ENCODE measurements at regions not wholly inside any gene's neighbourhood (a gene's known extent, or its start where the extent isn't known, plus 50 kb on each side); places are given as distances from the start of the nearest gene placed in this dataset.

DNA sequence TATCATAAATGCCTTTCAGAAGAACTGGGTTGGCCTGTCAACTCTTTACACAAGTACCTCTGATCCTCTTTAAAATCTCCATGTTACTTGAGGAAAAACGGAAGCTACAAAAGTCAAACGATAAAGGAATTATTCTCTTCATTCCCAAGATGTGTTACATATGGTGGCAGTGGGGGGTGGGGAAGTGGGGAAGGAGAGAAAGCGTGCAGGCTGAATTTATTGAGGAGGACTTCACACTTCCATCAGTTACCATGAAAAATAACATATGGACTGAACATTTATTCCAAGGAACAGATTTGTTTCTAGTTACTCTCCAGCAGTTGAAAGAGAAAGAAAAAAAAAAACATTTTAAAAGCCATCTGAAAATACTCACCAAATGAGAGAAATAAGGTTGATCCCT lies 474.4 kb upstream of the DCN start:
- no peak for DNase-seq (ENCODE audit: low read depth)
- TF ChIP-seq, protein P1, sequence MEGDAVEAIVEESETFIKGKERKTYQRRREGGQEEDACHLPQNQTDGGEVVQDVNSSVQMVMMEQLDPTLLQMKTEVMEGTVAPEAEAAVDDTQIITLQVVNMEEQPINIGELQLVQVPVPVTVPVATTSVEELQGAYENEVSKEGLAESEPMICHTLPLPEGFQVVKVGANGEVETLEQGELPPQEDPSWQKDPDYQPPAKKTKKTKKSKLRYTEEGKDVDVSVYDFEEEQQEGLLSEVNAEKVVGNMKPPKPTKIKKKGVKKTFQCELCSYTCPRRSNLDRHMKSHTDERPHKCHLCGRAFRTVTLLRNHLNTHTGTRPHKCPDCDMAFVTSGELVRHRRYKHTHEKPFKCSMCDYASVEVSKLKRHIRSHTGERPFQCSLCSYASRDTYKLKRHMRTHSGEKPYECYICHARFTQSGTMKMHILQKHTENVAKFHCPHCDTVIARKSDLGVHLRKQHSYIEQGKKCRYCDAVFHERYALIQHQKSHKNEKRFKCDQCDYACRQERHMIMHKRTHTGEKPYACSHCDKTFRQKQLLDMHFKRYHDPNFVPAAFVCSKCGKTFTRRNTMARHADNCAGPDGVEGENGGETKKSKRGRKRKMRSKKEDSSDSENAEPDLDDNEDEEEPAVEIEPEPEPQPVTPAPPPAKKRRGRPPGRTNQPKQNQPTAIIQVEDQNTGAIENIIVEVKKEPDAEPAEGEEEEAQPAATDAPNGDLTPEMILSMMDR (conservative IDR thresholded peaks at IDR 0.05; ENCODE audit: low read length): no peak
- H3K4me3 ChIP-seq (ENCODE audit: low read length): no peak overlapping the region

DNA sequence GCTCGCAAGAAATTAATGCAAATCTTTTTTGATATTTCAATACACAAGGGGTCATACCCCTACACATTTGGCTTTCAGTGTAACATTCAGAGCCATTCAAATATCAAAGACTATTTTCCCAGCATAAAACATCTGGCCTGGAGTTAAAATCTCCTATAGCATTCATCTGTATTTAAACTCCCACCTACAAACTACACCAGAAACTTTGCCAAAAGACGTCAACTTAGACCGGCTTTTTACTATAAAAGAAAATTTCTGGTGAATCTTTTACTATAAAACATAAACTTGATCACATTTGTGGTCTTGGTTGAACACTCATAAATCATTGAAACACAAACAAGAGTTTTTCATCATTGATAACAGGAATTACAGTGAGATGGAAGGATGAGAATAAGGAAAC lies 473.3 kb upstream of the DCN start:
- TF ChIP-seq, protein P1 (conservative IDR thresholded peaks at IDR 0.05; ENCODE audit: low read length): no peak
- no peak for DNase-seq (ENCODE audit: low read depth)

DNA sequence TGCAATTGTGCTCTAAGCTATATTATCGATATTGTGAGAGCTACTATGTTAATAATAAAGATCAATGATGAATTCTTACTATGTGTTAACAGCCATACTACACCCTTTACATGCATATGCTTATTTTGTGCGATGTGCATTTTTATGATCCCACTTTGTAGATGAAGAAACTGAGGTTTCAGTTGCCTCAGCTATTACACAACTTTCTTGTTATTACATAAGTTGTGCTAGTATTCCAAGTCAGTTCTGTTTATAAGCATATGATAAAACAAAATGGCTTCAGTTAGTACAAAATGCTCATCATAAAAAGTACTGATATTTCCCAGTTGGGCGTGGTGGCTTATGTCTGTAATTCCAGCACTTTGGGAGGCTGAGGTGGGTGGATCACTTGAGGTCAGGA lies 471.5 kb upstream of the DCN start:
- DNase-seq (ENCODE audit: low read depth): no peak
- TF ChIP-seq, protein P1 (conservative IDR thresholded peaks at IDR 0.05; ENCODE audit: low read length): no peak
- no peak overlapping the region for H3K4me3 ChIP-seq (ENCODE audit: low read length)

More for the DNA sequence above, 473.3 kb upstream of the DCN start:
- no peak overlapping the region for H3K4me3 ChIP-seq (ENCODE audit: low read length)

DNA sequence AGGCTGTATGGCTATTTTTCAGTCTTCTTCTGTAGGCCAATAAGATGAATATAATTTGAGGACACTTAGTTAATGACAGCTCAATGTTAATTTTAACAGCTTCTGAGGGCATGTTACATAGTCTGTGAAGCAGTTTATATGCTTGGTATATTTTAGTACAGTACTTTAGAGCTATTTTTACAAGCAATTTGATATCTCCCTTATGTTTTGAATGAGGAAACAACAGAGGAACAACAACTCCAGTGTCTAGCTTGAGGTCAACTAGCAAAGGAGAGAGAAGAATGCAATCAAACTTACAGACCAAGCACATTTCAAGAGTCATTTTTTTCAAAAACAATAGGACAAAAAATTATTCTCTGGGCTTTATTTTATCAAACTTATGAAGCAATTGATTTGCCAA lies 469.1 kb upstream of the DCN start:
- TF ChIP-seq, protein P1 (conservative IDR thresholded peaks at IDR 0.05; ENCODE audit: low read length): no peak

DNA sequence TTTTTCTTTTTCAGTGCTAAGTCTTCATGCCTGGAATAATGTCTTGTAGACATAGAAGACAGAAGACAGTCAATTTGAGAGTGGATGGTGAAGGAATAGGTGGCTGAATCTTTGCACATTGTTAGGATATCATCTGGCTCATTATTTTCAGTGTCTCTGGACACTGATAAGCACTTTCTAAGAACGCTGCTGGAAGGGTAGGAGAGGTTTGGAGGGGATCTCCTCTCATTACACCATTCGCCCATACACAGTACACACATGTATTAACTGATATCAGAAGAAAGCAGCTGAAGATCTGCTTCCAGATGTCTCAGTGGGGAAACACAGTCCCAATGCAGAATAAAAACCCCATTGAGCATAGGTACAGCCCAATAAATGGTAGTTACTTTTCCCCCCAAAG lies 461.1 kb upstream of the DCN start:
- H3K4me3 ChIP-seq (ENCODE audit: low read length): no peak overlapping the region
- no peak for DNase-seq (ENCODE audit: low read depth)
- TF ChIP-seq, protein P1 (conservative IDR thresholded peaks at IDR 0.05; ENCODE audit: low read length): no peak

More for the DNA sequence above, 469.1 kb upstream of the DCN start:
- H3K4me3 ChIP-seq (ENCODE audit: low read length): no peak overlapping the region
- DNase-seq (ENCODE audit: low read depth): no peak

DNA sequence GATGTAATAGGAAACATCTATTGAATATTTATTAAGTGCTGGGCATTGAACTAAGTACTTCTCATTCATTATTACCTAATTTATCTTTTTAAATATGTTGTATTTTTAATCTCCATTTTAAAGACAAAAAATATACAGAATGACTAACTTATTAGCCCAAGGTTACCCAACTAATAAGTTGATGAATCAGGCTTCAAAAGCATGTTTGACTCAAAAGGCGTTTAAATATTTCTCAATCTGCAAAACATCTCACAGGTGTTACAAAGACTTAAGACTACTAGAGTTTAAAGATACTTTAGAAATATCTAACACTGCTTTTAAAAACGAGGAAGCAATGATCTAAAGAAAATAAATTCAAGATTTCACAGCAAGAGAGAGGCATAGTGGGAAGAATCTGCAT lies 457.4 kb upstream of the DCN start:
- no peak overlapping the region for H3K4me3 ChIP-seq (ENCODE audit: low read length)
- TF ChIP-seq, protein P1 (conservative IDR thresholded peaks at IDR 0.05; ENCODE audit: low read length): no peak
- no peak for DNase-seq (ENCODE audit: low read depth)

DNA sequence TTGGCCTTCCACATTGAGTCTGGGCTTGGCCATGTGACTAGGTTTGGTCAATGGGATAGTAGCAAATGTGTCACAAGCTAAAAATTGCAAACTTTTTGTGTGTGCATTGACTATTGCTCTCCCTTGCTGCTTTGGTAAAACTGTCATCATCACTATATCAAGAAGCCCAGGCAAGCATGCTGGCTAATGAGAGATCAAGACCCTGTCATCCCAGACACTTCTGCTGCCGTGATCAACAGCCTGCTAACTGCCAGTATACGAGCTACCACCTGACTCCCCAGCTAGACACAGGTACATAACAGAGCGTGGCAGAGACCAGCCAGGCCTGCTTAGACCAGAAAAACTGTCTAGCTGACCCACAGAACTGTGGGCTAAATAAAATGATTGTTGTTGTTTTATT lies 456.7 kb upstream of the DCN start:
- TF ChIP-seq, protein P1 (conservative IDR thresholded peaks at IDR 0.05; ENCODE audit: low read length): no peak
- no peak for DNase-seq (ENCODE audit: low read depth)
- H3K4me3 ChIP-seq (ENCODE audit: low read length): no peak overlapping the region

Data from AG10803 (cell line).